ENCODE measurements at regions not wholly inside any gene's neighbourhood (a gene's known extent, or its start where the extent isn't known, plus 50 kb on each side); places are given as distances from the start of the nearest gene placed in this dataset.

GRCh38 chr4:159639671-159640323, 536.9 kb downstream of the RAPGEF2 start:
- Histone ChIP-seq H3K4me1 (ENCODE audit: control insufficient read depth, insufficient read depth, low read length) (no peaks in the 10 kb centered on the region), H3K36me3 (ENCODE audit: control insufficient read depth, insufficient read depth, low read length) (no peaks in the 10 kb centered on the region), H3K4me3 (ENCODE audit: low read length) (no peak overlapping the region), H3K27ac (ENCODE audit: low read length) (no peak overlapping the region), H3K27me3 (ENCODE audit: control insufficient read depth, insufficient read depth, low read length) (no peaks in the 10 kb centered on the region), H3K9me3 (ENCODE audit: control insufficient read depth, low read depth, low read length) (no peaks in the 10 kb centered on the region)
- no CpG with 5 or more reads among the region's 5 CpGs for WGBS (ENCODE audit: insufficient coverage, low lambda C conversion rate)
- DNase-seq: no peak

- Histone ChIP-seq H3K4me3 (ENCODE audit: low read length) (no peak overlapping the region), H3K36me3 (ENCODE audit: control insufficient read depth, insufficient read depth, low read length) (no peaks in the 10 kb centered on the region), H3K4me1 (ENCODE audit: control insufficient read depth, insufficient read depth, low read length) (no peaks in the 10 kb centered on the region), H3K9me3 (ENCODE audit: control insufficient read depth, low read depth, low read length) (peaks cover 3% of the 10 kb centered on the region), H3K27ac (ENCODE audit: low read length) (no peak overlapping the region), H3K27me3 (ENCODE audit: control insufficient read depth, insufficient read depth, low read length) (no peaks in the 10 kb centered on the region)
- DNase-seq: no peak
These were observed 546.4 kb downstream of the RAPGEF2 start for GRCh38 chr4:159649237-159649636.

DNA sequence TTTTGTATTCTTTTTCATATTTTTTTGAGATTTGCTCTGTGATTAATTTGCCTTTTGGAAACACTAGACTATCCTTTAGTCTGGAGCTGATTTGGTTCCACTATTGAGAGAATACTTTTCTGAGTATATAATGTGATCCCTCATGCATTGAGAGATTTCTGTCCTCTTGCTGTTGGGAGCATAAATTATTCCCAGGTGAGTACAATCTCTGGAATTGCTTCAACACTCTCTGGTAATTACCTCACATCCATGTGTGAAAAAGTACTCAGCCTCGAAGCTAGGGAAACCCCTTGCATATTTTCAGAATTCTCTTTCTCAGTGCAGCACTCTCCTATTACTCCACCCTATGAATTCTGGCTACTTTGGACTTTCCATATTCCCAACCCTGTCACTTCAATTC, 550.0 kb downstream of the RAPGEF2 start:
- H3K27ac ChIP-seq (ENCODE audit: low read length): no peak overlapping the region

GRCh38 chr4:159655547-159655946, 552.7 kb downstream of the RAPGEF2 start:
- no peak for DNase-seq
- H3K9me3 ChIP-seq (ENCODE audit: control insufficient read depth, low read depth, low read length): no peaks in the 10 kb centered on the region
- H3K4me1 ChIP-seq (ENCODE audit: control insufficient read depth, insufficient read depth, low read length): no peaks in the 10 kb centered on the region
- H3K36me3 ChIP-seq (ENCODE audit: control insufficient read depth, insufficient read depth, low read length): no peaks in the 10 kb centered on the region
- H3K27me3 ChIP-seq (ENCODE audit: control insufficient read depth, insufficient read depth, low read length): no peaks in the 10 kb centered on the region
- WGBS (ENCODE audit: insufficient coverage, low lambda C conversion rate): no CpG with 5 or more reads among the region's 1 CpG
- H3K4me3 ChIP-seq (ENCODE audit: low read length): no peak overlapping the region
- no peak overlapping the region for H3K27ac ChIP-seq (ENCODE audit: low read length)

More for the DNA sequence above, 550.0 kb downstream of the RAPGEF2 start:
- H3K4me1 ChIP-seq (ENCODE audit: control insufficient read depth, insufficient read depth, low read length): no peaks in the 10 kb centered on the region
- H3K4me3 ChIP-seq (ENCODE audit: low read length): no peak overlapping the region
- WGBS (ENCODE audit: insufficient coverage, low lambda C conversion rate): no CpG with 5 or more reads among the region's 1 CpG
- no peak for DNase-seq
- H3K36me3 ChIP-seq (ENCODE audit: control insufficient read depth, insufficient read depth, low read length): no peaks in the 10 kb centered on the region
- H3K9me3 ChIP-seq (ENCODE audit: control insufficient read depth, low read depth, low read length): peaks cover 3% of the 10 kb centered on the region
- H3K27me3 ChIP-seq (ENCODE audit: control insufficient read depth, insufficient read depth, low read length): no peaks in the 10 kb centered on the region

- H3K4me3 ChIP-seq (ENCODE audit: low read length): no peak overlapping the region
- no peak overlapping the region for H3K27ac ChIP-seq (ENCODE audit: low read length)
- no peaks in the 10 kb centered on the region for H3K4me1 ChIP-seq (ENCODE audit: control insufficient read depth, insufficient read depth, low read length)
- H3K9me3 ChIP-seq (ENCODE audit: control insufficient read depth, low read depth, low read length): no peaks in the 10 kb centered on the region
- no CpG with 5 or more reads among the region's 4 CpGs for WGBS (ENCODE audit: insufficient coverage, low lambda C conversion rate)
- H3K27me3 ChIP-seq (ENCODE audit: control insufficient read depth, insufficient read depth, low read length): no peaks in the 10 kb centered on the region
- no peak for DNase-seq
- no peaks in the 10 kb centered on the region for H3K36me3 ChIP-seq (ENCODE audit: control insufficient read depth, insufficient read depth, low read length)
These were observed 566.2 kb downstream of the RAPGEF2 start for GRCh38 chr4:159669094-159669493.

DNA sequence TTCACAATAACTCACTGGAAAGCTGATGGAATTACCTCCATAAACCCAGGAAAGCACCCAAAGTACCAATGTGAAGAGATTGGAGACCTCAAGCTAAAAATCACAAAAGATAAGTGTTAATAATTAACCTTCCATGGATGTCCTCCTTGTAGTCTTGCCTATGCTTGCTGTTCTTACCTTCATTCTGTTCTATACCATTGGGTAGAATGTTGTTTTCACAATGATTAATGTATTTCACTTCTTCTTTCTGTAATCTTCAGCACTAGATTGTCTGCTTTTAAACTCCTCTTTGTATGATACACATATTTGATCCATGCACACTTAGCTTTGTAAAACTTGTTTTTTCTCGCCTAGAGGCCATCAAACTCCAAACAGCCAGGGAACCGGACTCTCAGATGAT, 570.3 kb downstream of the RAPGEF2 start:
- H3K27ac ChIP-seq (ENCODE audit: low read length): no peak overlapping the region
- no peak overlapping the region for H3K4me3 ChIP-seq (ENCODE audit: low read length)
- no peaks in the 10 kb centered on the region for H3K27me3 ChIP-seq (ENCODE audit: control insufficient read depth, insufficient read depth, low read length)
- no peak for DNase-seq
- no peaks in the 10 kb centered on the region for H3K4me1 ChIP-seq (ENCODE audit: control insufficient read depth, insufficient read depth, low read length)
- H3K36me3 ChIP-seq (ENCODE audit: control insufficient read depth, insufficient read depth, low read length): no peaks in the 10 kb centered on the region
- no peaks in the 10 kb centered on the region for H3K9me3 ChIP-seq (ENCODE audit: control insufficient read depth, low read depth, low read length)
- WGBS (ENCODE audit: insufficient coverage, low lambda C conversion rate): no CpG with 5 or more reads among the region's 2 CpGs

DNA sequence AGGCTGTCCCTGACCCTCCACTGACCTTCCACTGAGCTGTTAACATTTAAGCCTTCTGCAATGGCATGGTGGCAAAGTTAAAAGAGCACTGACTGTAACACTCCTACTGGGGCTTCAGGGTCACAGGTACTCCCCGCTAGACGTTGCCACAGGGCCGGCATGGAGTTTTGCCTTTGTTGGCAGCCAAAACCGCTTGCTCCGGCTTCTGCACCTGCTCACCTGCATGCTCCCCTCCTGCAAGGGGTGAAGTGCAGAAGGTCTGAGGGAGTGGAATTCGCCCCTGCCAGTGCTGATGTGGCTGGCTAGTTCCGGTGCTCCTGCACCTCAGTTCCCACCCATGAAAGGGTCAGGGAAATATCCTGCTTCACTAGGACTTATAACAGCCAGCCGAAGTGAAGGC, 571.4 kb downstream of the RAPGEF2 start:
- WGBS (ENCODE audit: insufficient coverage, low lambda C conversion rate): no CpG with 5 or more reads among the region's 8 CpGs
- H3K27me3 ChIP-seq (ENCODE audit: control insufficient read depth, insufficient read depth, low read length): no peaks in the 10 kb centered on the region
- H3K27ac ChIP-seq (ENCODE audit: low read length): no peak overlapping the region
- DNase-seq: peak in 1 of 2 donors; percentile 5
- no peaks in the 10 kb centered on the region for H3K9me3 ChIP-seq (ENCODE audit: control insufficient read depth, low read depth, low read length)
- no peaks in the 10 kb centered on the region for H3K4me1 ChIP-seq (ENCODE audit: control insufficient read depth, insufficient read depth, low read length)
- H3K36me3 ChIP-seq (ENCODE audit: control insufficient read depth, insufficient read depth, low read length): no peaks in the 10 kb centered on the region
- no peak overlapping the region for H3K4me3 ChIP-seq (ENCODE audit: low read length)

DNA sequence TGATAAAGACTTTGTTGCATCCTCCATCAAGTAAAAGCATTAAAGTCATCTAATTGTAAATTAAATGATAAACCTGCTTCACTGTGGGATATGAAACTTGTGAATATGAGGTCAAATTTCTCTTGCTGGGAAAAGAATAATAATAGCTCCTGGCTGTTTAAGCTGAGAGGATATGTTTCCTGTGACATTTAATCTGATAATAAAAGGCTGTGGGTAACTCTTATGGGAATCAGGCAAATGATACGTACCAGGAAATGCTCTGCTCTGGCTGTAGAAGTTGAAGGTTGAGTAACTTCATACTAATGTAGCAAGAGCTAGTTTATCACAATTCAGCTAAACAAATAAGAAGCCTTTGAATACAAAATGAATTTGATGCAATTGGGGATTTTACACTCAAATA, 574.6 kb downstream of the RAPGEF2 start:
- H3K4me3 ChIP-seq (ENCODE audit: low read length): no peak overlapping the region
- H3K27ac ChIP-seq (ENCODE audit: low read length): no peak overlapping the region
- H3K27me3 ChIP-seq (ENCODE audit: control insufficient read depth, insufficient read depth, low read length): no peaks in the 10 kb centered on the region
- no peaks in the 10 kb centered on the region for H3K4me1 ChIP-seq (ENCODE audit: control insufficient read depth, insufficient read depth, low read length)
- no peak for DNase-seq
- no peaks in the 10 kb centered on the region for H3K9me3 ChIP-seq (ENCODE audit: control insufficient read depth, low read depth, low read length)
- 83% methylated on average over 1 of the region's 1 CpG for WGBS (ENCODE audit: insufficient coverage, low lambda C conversion rate)
- H3K36me3 ChIP-seq (ENCODE audit: control insufficient read depth, insufficient read depth, low read length): no peaks in the 10 kb centered on the region

GRCh38 chr4:159682996-159683395, 580.1 kb downstream of the RAPGEF2 start:
- no peak overlapping the region for H3K27ac ChIP-seq (ENCODE audit: low read length)
- H3K4me3 ChIP-seq (ENCODE audit: low read length): no peak overlapping the region
- H3K4me1 ChIP-seq (ENCODE audit: control insufficient read depth, insufficient read depth, low read length): no peaks in the 10 kb centered on the region
- H3K27me3 ChIP-seq (ENCODE audit: control insufficient read depth, insufficient read depth, low read length): no peaks in the 10 kb centered on the region
- H3K36me3 ChIP-seq (ENCODE audit: control insufficient read depth, insufficient read depth, low read length): no peaks in the 10 kb centered on the region
- 71% methylated on average over 1 of the region's 4 CpGs for WGBS (ENCODE audit: insufficient coverage, low lambda C conversion rate)
- DNase-seq: no peak
- H3K9me3 ChIP-seq (ENCODE audit: control insufficient read depth, low read depth, low read length): no peaks in the 10 kb centered on the region

GRCh38 chr4:159684061-159684460, 581.2 kb downstream of the RAPGEF2 start:
- Histone ChIP-seq H3K27me3 (ENCODE audit: control insufficient read depth, insufficient read depth, low read length) (no peaks in the 10 kb centered on the region), H3K9me3 (ENCODE audit: control insufficient read depth, low read depth, low read length) (no peaks in the 10 kb centered on the region), H3K36me3 (ENCODE audit: control insufficient read depth, insufficient read depth, low read length) (no peaks in the 10 kb centered on the region), H3K27ac (ENCODE audit: low read length) (no peak overlapping the region), H3K4me3 (ENCODE audit: low read length) (no peak overlapping the region), H3K4me1 (ENCODE audit: control insufficient read depth, insufficient read depth, low read length) (no peaks in the 10 kb centered on the region)
- WGBS (ENCODE audit: insufficient coverage, low lambda C conversion rate): 100% methylated on average over 1 of the region's 1 CpG
- DNase-seq: no peak

- WGBS (ENCODE audit: insufficient coverage, low lambda C conversion rate): 0% methylated on average over 2 of the region's 3 CpGs
- Histone ChIP-seq H3K27ac (ENCODE audit: low read length) (no peak overlapping the region), H3K4me3 (ENCODE audit: low read length) (no peak overlapping the region), H3K9me3 (ENCODE audit: control insufficient read depth, low read depth, low read length) (no peaks in the 10 kb centered on the region), H3K27me3 (ENCODE audit: control insufficient read depth, insufficient read depth, low read length) (no peaks in the 10 kb centered on the region), H3K4me1 (ENCODE audit: control insufficient read depth, insufficient read depth, low read length) (no peaks in the 10 kb centered on the region), H3K36me3 (ENCODE audit: control insufficient read depth, insufficient read depth, low read length) (no peaks in the 10 kb centered on the region)
- DNase-seq: peak in 1 of 2 donors; percentile 37
These were observed 582.6 kb downstream of the RAPGEF2 start for GRCh38 chr4:159685340-159686092.
